Globus pallidus (tissue), 1 donor: ENCODE measurements at regions not wholly inside any gene's neighbourhood (a gene's known extent, or its start where the extent isn't known, plus 50 kb on each side); places are given as distances from the start of the nearest gene placed in this dataset.
"Not testable (repeated sequence)": the region's sequence is repeated elsewhere in the genome, so short reads cannot be mapped to it uniquely, and the experiment has no call there.

ENCODE experiments used
- DNase-seq: peaks from one replicate; pipeline ENCODE4 v3.0.0-alpha.2; 2015; ENCODE audit warnings: low spot score

- DNase-seq = no peak
These were observed 584.1 kb downstream of the TFAP2A start for GRCh38 chr6:9830808-9831207.

- no peak for DNase-seq
These were observed 589.3 kb downstream of the TFAP2A start for GRCh38 chr6:9825526-9825925.

GRCh38 chr6:9810727-9811126 lies 604.1 kb downstream of the TFAP2A start:
- DNase-seq = not testable (repeated sequence)

GRCh38 chr6:9810286-9810685 lies 604.6 kb downstream of the TFAP2A start:
- no peak for DNase-seq

GRCh38 chr6:9806195-9806594 lies 608.7 kb downstream of the TFAP2A start:
- no peak for DNase-seq

GRCh38 chr6:9801249-9801754 lies 613.6 kb downstream of the TFAP2A start:
- DNase-seq = no peak

- no peak for DNase-seq
These were observed 615.3 kb downstream of the TFAP2A start for GRCh38 chr6:9799582-9799981.

- no peak for DNase-seq
These were observed 618.0 kb downstream of the TFAP2A start for GRCh38 chr6:9796827-9797226.

- no peak for DNase-seq
These were observed 619.0 kb downstream of the TFAP2A start for GRCh38 chr6:9795880-9796279.

GRCh38 chr6:9789201-9789600 lies 625.7 kb downstream of the TFAP2A start:
- DNase-seq = no peak

GRCh38 chr6:9784786-9785185 lies 630.1 kb downstream of the TFAP2A start:
- DNase-seq = no peak

- DNase-seq = no peak
These were observed 631.3 kb downstream of the TFAP2A start for GRCh38 chr6:9783567-9783966.

GRCh38 chr6:9766240-9766915 lies 648.5 kb downstream of the TFAP2A start:
- no peak for DNase-seq

- no peak for DNase-seq
These were observed 653.7 kb downstream of the TFAP2A start for GRCh38 chr6:9761220-9761619.

GRCh38 chr6:9754515-9754914 lies 660.4 kb downstream of the TFAP2A start:
- no peak for DNase-seq

- no peak for DNase-seq
These were observed 668.9 kb downstream of the TFAP2A start for GRCh38 chr6:9745966-9746365.

- no peak for DNase-seq
These were observed 669.4 kb downstream of the TFAP2A start for GRCh38 chr6:9745476-9745875.

- no peak for DNase-seq
These were observed 670.8 kb downstream of the TFAP2A start for GRCh38 chr6:9744119-9744518.

- DNase-seq = peak; percentile 19
These were observed 682.8 kb downstream of the TFAP2A start for GRCh38 chr6:9732056-9732455.

GRCh38 chr6:9725776-9726175 lies 689.1 kb downstream of the TFAP2A start:
- DNase-seq = not testable (repeated sequence)

- DNase-seq = no peak
These were observed 697.3 kb downstream of the TFAP2A start for GRCh38 chr6:9717568-9717967.

- DNase-seq = no peak
These were observed 703.5 kb downstream of the TFAP2A start for GRCh38 chr6:9711365-9711764.

GRCh38 chr6:9710574-9710973 lies 704.3 kb downstream of the TFAP2A start:
- DNase-seq = no peak

GRCh38 chr6:9708600-9708999 lies 706.3 kb downstream of the TFAP2A start:
- no peak for DNase-seq
